Fibroblast of gingiva (primary cell): ENCODE measurements at regions not wholly inside any gene's neighbourhood (a gene's known extent, or its start where the extent isn't known, plus 50 kb on each side); places are given as distances from the start of the nearest gene placed in this dataset.

Experiments
- DNase-seq: peaks from one replicate; pipeline ENCODE4 v3.0.0-alpha.2; 2011; ENCODE audit warnings: low read depth

- DNase-seq: no peak
Observed at GRCh38 chr15:37261685-37262084, 161.3 kb upstream of the MEIS2 start.

DNA sequence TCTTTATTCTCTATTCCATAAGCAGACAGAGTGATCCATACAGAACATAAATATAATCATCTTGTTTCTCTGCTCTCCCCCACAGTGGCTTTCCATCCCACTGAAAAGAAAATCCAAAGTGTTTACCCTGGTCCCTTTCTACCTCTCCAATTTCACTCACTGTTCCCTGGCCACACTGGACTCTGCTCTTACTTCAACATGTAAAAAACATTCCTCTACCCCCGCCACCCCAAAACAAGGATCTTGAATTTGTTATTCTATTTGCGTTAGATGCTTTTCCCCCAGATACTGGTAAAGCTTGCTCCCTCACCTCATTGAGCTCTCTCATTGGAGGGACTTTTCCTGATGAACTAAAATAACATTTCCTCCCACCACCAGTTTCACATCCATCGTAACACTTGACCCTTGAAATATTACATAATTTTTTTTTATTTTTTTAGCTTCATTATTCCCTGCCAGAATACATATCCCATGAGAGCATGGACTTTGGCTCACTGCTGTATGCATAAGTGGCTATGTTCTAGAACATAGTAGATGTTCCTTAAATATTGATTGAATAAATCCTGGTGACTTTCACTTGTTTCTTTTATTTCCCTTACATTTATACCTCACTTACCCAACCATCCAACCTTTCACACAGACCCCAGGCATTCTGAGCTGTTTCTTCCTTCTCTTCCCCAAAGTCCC is 162.7 kb upstream of the MEIS2 start:
- no peak for DNase-seq

GRCh38 chr15:37289109-37289765 is 188.9 kb upstream of the MEIS2 start:
- DNase-seq: no peak

DNA sequence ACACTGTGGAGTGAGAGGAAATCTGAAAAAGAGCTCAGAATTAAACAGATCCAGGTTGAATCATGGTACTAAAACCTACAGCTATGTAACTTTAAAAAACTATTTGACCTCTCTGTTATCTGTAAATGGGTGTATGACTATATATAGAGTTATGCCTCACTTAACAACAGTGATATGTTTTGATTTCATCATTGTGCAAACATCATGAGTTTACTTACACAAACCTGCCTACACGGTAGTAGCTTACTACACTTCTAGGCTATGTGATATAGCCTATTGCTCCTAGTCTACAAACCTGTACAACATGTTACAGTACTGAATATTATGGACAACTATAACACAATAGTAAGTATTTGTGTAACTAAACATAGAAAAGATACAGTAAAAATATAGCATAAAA is 191.6 kb upstream of the MEIS2 start:
- DNase-seq: no peak

- DNase-seq: no peak
Observed at GRCh38 chr15:37298271-37298670, 197.9 kb upstream of the MEIS2 start.

DNA sequence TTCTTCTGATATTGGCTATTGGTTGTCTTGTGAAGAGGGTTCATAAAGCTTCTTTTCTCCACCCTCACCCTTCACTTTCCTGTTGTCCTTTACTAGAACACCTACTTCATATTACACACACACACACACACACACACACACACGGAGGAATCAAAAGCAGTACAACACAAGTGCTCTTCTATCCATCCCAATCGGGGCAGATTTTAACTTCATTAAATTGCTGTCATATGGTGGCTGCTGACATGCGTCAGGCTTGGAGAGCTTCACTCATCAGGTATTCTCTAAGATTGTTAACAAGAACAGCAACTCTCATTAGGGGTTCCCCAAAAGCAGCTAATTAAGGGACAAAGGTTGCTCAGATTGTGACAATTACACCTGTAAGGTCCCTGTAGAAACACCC is 239.1 kb upstream of the MEIS2 start:
- no peak for DNase-seq

GRCh38 chr15:37339856-37340255 is 239.5 kb upstream of the MEIS2 start:
- no peak for DNase-seq

- no peak for DNase-seq
Observed at GRCh38 chr15:37340438-37340837, 240.1 kb upstream of the MEIS2 start.

DNA sequence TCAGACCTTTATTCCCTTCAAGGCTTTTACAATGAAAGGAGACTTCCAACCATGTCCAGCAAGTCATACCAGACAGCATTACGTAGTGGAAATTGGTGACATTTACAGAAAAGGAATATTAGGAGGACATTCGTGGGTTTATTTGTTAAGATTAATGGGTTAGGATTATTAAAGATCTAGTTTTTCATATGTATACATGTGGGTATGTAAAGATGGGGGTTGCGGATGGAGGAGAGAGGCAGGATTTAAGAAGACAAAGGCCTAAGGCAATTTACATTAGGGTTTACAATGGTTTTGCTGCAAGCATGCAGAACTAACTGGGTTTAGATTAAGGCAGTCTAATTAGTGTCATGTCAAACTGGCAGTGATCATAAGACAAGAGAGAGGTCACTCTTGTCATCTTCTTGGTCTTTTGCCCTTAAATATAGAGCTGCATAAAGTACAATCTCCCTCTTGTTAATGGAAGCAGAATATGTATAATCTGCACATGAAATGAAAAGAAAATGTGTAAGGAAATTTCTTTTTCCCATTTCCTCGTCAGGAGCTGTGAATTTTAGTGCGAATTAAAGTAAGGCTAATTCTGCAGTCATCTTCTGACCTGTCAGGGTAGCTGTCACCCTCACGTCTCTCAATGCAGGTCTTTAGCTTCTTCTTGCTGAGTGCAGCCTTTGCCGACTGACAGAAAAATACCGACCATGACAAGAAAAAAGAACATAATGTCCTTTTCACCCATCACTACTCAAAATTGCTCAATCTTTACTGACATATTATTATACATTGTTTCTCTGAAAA is 258.9 kb upstream of the MEIS2 start:
- DNase-seq: no peak

DNA sequence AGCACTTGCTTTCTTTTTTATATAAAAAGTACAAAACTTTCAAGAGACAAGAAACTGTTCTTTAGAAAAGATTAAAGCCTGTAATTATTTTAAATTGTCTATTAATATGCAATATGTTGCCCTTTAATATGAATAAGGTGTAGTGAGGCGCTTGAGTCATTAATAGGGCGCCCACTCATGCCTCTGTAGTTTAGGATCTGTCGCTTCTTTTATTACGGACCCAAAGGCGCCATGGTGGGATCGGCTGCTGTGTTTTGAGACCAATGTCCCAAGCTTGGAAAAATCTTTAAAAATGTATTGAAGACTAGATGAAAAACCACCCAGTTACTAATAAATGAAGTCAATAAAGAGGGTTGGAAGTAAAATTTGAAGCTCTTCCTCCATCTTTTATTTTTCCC is 259.5 kb upstream of the MEIS2 start:
- DNase-seq: no peak

- no peak for DNase-seq
Observed at GRCh38 chr15:37360724-37361123, 260.4 kb upstream of the MEIS2 start.

- no peak for DNase-seq
Observed at GRCh38 chr15:37361621-37362020, 261.3 kb upstream of the MEIS2 start.

GRCh38 chr15:37362414-37362813 is 262.1 kb upstream of the MEIS2 start:
- no peak for DNase-seq

DNA sequence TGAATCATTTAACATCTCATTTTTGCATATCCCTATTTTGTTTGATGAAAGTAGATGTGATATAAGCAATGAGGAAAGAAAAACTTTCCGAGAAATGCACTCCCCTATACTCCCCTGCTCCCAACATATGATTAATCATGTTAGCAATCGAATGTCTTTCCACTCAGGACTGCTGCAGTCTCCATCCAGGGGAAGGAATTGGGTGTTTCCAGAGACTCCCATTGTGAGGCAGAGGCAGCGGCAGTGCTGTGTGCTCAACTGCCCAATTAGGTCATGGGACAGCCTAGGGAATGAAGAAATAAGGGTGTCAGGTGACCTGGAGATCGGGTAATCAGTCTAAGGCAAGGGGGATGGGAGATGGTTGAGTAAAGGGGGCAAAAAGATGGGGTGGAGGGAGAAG is 268.6 kb upstream of the MEIS2 start:
- DNase-seq: no peak

- DNase-seq: no peak
Observed at GRCh38 chr15:37370941-37371340, 270.6 kb upstream of the MEIS2 start.

- no peak for DNase-seq
Observed at GRCh38 chr15:37372064-37372463, 271.7 kb upstream of the MEIS2 start.

- DNase-seq: no peak
Observed at GRCh38 chr15:37375519-37375918, 275.2 kb upstream of the MEIS2 start.

DNA sequence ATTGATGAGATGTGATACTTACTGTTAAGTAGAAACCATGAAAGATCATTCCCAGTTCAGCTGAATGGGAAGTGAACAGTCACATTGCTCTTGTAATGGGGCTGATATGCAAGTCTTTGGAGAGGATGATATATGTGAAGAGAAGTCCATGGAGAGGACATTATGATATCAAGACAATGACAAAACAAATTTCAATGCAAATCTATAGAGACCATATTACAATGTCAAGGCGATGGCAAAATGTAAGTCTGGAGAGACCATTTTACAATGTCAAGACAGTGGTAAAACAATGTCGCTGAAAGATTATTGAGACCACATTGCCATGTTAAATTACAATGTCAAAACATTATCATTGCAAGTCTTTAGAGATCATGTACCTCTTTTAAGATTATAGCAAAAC is 277.1 kb upstream of the MEIS2 start:
- no peak for DNase-seq

DNA sequence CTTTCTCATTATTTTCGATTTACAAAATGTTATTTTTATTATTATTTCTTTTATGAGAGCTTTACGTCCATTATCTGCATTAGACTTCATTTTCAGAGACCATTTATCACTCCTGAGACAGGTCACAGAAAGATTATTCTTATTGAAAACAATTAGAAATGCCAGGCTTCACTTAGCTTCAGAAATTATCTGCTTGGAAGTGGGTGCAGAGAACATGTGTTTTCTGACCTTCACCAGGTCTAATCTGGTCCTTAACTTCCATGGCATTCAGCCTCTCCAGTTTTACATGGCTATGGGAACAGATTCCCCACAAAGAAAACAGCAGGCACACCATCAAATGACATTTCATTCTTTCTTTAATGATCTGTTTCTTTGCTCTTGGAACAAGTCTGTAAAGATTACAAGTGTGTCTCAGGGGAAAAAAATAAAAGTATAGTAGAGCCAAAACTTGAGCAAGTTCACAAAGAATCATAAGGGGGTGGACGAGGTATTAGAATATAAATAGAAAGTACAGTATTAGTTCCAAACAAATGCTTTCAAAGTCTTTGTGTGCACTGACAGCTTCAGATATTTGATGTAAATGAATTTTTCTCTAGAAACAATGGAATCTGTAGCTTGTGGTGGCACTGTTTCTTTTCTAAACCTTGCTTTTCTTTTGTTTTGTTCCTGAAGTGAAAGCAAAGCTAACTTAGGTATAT is 294.2 kb upstream of the MEIS2 start:
- no peak for DNase-seq

DNA sequence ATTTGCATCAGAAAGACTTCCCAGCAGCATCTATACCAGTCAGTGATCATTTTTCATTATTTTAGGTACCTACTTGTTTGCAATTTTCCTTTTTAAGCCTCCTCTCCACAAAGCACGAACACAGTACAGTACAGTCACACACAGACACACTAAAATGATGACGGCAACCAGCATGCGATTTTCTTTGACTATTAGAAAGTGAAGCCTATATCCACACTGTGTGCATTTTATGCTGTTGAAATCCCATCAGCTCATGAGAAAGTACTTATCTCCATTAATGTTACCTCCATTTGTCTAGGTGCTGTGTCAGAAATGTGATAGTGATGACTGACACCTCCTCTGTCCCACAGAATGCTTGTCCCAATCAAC is 294.7 kb upstream of the MEIS2 start:
- no peak for DNase-seq

- DNase-seq: no peak
Observed at GRCh38 chr15:37397266-37398022, 297.1 kb upstream of the MEIS2 start.

GRCh38 chr15:37416103-37416502 is 315.8 kb upstream of the MEIS2 start:
- DNase-seq: no peak
